ENCODE measurements at regions not wholly inside any gene's neighbourhood (a gene's known extent, or its start where the extent isn't known, plus 50 kb on each side); places are given as distances from the start of the nearest gene placed in this dataset.

GRCh38 chr15:98178861-98179260 lies 218.4 kb downstream of the ARRDC4 start:
- TF ChIP-seq EZH2 (IDR thresholded peaks at IDR 0.05; ENCODE audit: insufficient read depth, poor library complexity, severe bottlenecking) (no peak), EZH2phosphoT487 (IDR thresholded peaks at IDR 0.05; ENCODE audit: insufficient read depth, low read depth) (no peak)
